Upper lobe of left lung (tissue), 6 donors: ENCODE measurements at regions not wholly inside any gene's neighbourhood (a gene's known extent, or its start where the extent isn't known, plus 50 kb on each side); places are given as distances from the start of the nearest gene placed in this dataset.

Experiments used
- ATAC-seq, 2 donors: fragments of 200-7000 bp; cut with Tn5 transposase; one replicate each; pipeline ENCODE4 v1.9.1; 2022; ENCODE audit warnings: mild to moderate bottlenecking in 2 of 2, moderate library complexity in 2 of 2; ENCODE audit not compliant: low FRiP score in 2 of 2
- DNase-seq, 2 donors: peaks; one replicate each; pipeline ENCODE4 v3.0.0-alpha.2; 2019 to 2020
- H3K27ac ChIP-seq, 4 donors: fragments of 200-600 bp; sonication (generic); one replicate each; pipeline ENCODE4 v1.5.1; 2016 to 2019
- H3K27me3 ChIP-seq, 4 donors: fragments of 200-600 bp; sonication (generic); one replicate each; pipeline ENCODE4 v1.5.1; 2017 to 2019
- H3K36me3 ChIP-seq, 4 donors: fragments of 200-600 bp; sonication (generic); one replicate each; pipeline ENCODE4 v1.5.1; 2016 to 2019
- H3K4me1 ChIP-seq, 4 donors: fragments of 200-600 bp; sonication (generic); one replicate each; pipeline ENCODE4 v1.5.1; 2018 to 2019
- H3K4me3 ChIP-seq, 4 donors: fragments of 200-600 bp; sonication (generic); one replicate each; pipeline ENCODE4 v1.5.1; 2017 to 2019; ENCODE audit warnings: mild to moderate bottlenecking in 2 of 4, moderate library complexity in 1 of 4
- H3K9me3 ChIP-seq, 4 donors: fragments of 200-600 bp; sonication (generic); one replicate each; pipeline ENCODE4 v1.5.1; 2018 to 2019
- CTCF ChIP-seq, 6 experiments: fragments of 450-650 bp in 4 of 6; fragments of 200-600 bp in 2 of 6; sonication (generic) in 2 of 6; IDR thresholded peaks; one replicate each; pipeline ENCODE4 v1.5.1; 2016 to 2019; ENCODE audit warnings: antibody characterized with exemption in 6 of 6
- EP300 ChIP-seq, 4 donors: sonication (generic); formaldehyde crosslinking; IDR thresholded peaks; one replicate each; pipeline ENCODE4 v1.5.1; 2017; ENCODE audit warnings: antibody characterized with exemption in 4 of 4, control low read depth in 2 of 4
- POLR2A ChIP-seq, 4 donors: fragments of 450-650 bp; IDR thresholded peaks; one replicate each; pipeline ENCODE4 v1.5.1; 2016 to 2017; ENCODE audit warnings: antibody characterized with exemption in 4 of 4, mild to moderate bottlenecking in 2 of 4
- POLR2AphosphoS5 ChIP-seq, 2 donors: sonication (generic); formaldehyde crosslinking; IDR thresholded peaks; one replicate each; pipeline ENCODE4 v1.5.1; 2017; ENCODE audit warnings: antibody characterized with exemption in 2 of 2
- WGBS, 2 donors: methylation state at CpG; one replicate each; pipeline ENCODE4 v1.1.5; 2017 to 2018; 5-methylcytosine and 5-hydroxymethylcytosine counted together
- donor health status: DM: no; HTN: no; CAD: no; lungs with moderate emphysema.
- donor health status: DM: no; HTN: yes; CAD: no; lungs with severe emphysema.

GRCh38 chr1:55572878-55573734 is 357.9 kb upstream of the USP24 start:
- TF ChIP-seq CTCF (IDR thresholded peaks at IDR 0.05) (no peak), POLR2A (IDR thresholded peaks at IDR 0.05) (no peak), EP300 (IDR thresholded peaks at IDR 0.05) (no peak), POLR2AphosphoS5 (IDR thresholded peaks at IDR 0.05) (no peak)
- H3K4me1 ChIP-seq, result no peaks in the 10 kb centered on the region
- ATAC-seq (no peak), DNase-seq (no peak)
- H3K27ac ChIP-seq, result no peak overlapping the region
- peaks cover 0 to 4% (median 0%) of the 10 kb centered on the region in 4 donors for H3K9me3 ChIP-seq
- 93 to 95% methylated on average over 10 to 14 of the region's 14 CpGs for WGBS, 2 donors
- no peak overlapping the region for H3K4me3 ChIP-seq
- no peaks in the 10 kb centered on the region for H3K27me3 ChIP-seq
- no peaks in the 10 kb centered on the region for H3K36me3 ChIP-seq

GRCh38 chr1:55571767-55572166 is 356.6 kb upstream of the USP24 start:
- ATAC-seq (no peak), DNase-seq (no peak)
- Histone ChIP-seq H3K27ac (no peak overlapping the region), H3K4me1 (no peaks in the 10 kb centered on the region), H3K4me3 (no peak overlapping the region), H3K9me3 (peaks cover 0 to 4% (median 0%) of the 10 kb centered on the region in 4 donors), H3K36me3 (no peaks in the 10 kb centered on the region), H3K27me3 (no peaks in the 10 kb centered on the region)
- TF ChIP-seq EP300 (IDR thresholded peaks at IDR 0.05) (no peak), POLR2AphosphoS5 (IDR thresholded peaks at IDR 0.05) (no peak)
- 91 to 95% methylated on average over 3 of the region's 3 CpGs for WGBS, 2 donors

DNA sequence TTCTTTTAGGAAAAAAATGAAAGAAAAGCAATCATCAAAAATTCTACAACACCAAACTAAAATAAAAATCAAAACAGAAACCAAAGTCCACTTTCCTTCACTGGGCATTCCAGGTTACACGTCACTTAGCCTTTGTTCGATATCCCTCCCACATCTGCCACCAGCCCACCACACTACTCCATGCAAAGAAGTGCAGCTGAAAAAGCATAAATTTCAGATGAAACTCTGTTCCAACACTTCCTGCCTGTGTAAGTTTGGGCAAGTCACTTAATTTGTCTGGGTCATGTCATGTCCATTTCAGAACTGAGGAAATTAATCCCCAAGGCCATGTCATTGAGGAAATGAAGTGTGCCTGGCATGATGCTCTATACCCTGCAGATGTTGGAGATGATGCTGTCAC is 354.3 kb upstream of the USP24 start:
- DNase-seq (no peak), ATAC-seq (no peak)
- Histone ChIP-seq H3K27me3 (no peaks in the 10 kb centered on the region), H3K27ac (no peak overlapping the region), H3K4me3 (no peak overlapping the region), H3K4me1 (no peaks in the 10 kb centered on the region), H3K9me3 (peaks cover 0 to 4% (median 0%) of the 10 kb centered on the region in 4 donors), H3K36me3 (no peaks in the 10 kb centered on the region)
- TF ChIP-seq EP300 (IDR thresholded peaks at IDR 0.05), result no peak
- TF ChIP-seq POLR2AphosphoS5 (IDR thresholded peaks at IDR 0.05), result no peak
- TF ChIP-seq POLR2A (IDR thresholded peaks at IDR 0.05), result no peak
- TF ChIP-seq CTCF (IDR thresholded peaks at IDR 0.05), result no peak
- WGBS, 2 donors, result 71 to 73% methylated on average over 2 of the region's 2 CpGs

GRCh38 chr1:55568732-55569131 is 353.6 kb upstream of the USP24 start:
- no peaks in the 10 kb centered on the region for H3K27me3 ChIP-seq
- TF ChIP-seq POLR2A (IDR thresholded peaks at IDR 0.05) (no peak), CTCF (IDR thresholded peaks at IDR 0.05) (no peak), EP300 (IDR thresholded peaks at IDR 0.05) (no peak), POLR2AphosphoS5 (IDR thresholded peaks at IDR 0.05) (no peak)
- 93 to 94% methylated on average over 2 of the region's 2 CpGs for WGBS, 2 donors

GRCh38 chr1:55560266-55560665 is 345.1 kb upstream of the USP24 start:
- Histone ChIP-seq H3K27ac (no peak overlapping the region), H3K9me3 (no peaks in the 10 kb centered on the region), H3K27me3 (no peaks in the 10 kb centered on the region), H3K4me1 (no peaks in the 10 kb centered on the region), H3K36me3 (no peaks in the 10 kb centered on the region), H3K4me3 (no peak overlapping the region)
- 35 to 50% methylated on average over 1 of the region's 1 CpG for WGBS, 2 donors
- ATAC-seq (no peak), DNase-seq (no peak)
- no peak for TF ChIP-seq EP300 (IDR thresholded peaks at IDR 0.05)
- TF ChIP-seq POLR2AphosphoS5 (IDR thresholded peaks at IDR 0.05), result no peak
- TF ChIP-seq POLR2A (IDR thresholded peaks at IDR 0.05), result no peak
- TF ChIP-seq CTCF (IDR thresholded peaks at IDR 0.05), result no peak

More at GRCh38 chr1:55568732-55569131, 353.6 kb upstream of the USP24 start:
- H3K9me3 ChIP-seq, result peaks cover 0 to 4% (median 0%) of the 10 kb centered on the region in 4 donors
- H3K4me1 ChIP-seq, result no peaks in the 10 kb centered on the region
- ATAC-seq (no peak), DNase-seq (no peak)
- no peak overlapping the region for H3K27ac ChIP-seq
- no peaks in the 10 kb centered on the region for H3K36me3 ChIP-seq
- no peak overlapping the region for H3K4me3 ChIP-seq
